ENCODE measurements at regions not wholly inside any gene's neighbourhood (a gene's known extent, or its start where the extent isn't known, plus 50 kb on each side); places are given as distances from the start of the nearest gene placed in this dataset.

DNA sequence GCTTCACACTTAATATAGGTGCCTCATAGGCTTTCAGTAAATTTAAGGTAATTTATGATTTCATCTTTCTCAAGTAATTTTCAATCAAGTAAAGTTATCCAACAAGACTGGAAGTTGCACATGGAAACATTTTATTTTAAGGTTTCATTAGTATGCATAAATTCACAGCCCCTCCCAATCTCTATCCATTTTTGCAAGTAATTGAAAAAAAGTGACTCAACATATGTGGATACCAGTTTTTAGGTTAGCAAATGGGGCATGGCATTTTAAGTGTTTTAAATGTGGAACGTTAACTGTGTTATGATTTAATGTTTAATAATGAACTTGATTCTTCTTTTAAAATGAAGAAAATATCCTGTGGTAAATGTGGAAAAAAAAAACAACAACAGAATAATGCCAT lies 532.8 kb downstream of the FOXG1 start:
- in situ Hi-C loops (cut with MboI; ENCODE audit: low pct_unique_long_range_greater_than_20kb, low sequenced_read_pairs, unreplicated experiment), result no loop called here
- TF ChIP-seq, protein P1, sequence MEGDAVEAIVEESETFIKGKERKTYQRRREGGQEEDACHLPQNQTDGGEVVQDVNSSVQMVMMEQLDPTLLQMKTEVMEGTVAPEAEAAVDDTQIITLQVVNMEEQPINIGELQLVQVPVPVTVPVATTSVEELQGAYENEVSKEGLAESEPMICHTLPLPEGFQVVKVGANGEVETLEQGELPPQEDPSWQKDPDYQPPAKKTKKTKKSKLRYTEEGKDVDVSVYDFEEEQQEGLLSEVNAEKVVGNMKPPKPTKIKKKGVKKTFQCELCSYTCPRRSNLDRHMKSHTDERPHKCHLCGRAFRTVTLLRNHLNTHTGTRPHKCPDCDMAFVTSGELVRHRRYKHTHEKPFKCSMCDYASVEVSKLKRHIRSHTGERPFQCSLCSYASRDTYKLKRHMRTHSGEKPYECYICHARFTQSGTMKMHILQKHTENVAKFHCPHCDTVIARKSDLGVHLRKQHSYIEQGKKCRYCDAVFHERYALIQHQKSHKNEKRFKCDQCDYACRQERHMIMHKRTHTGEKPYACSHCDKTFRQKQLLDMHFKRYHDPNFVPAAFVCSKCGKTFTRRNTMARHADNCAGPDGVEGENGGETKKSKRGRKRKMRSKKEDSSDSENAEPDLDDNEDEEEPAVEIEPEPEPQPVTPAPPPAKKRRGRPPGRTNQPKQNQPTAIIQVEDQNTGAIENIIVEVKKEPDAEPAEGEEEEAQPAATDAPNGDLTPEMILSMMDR (IDR thresholded peaks at IDR 0.05; ENCODE audit: extremely low read depth, insufficient read depth, missing control alignments), result no peak
- no peak for DNase-seq (ENCODE audit: low spot score)

DNA sequence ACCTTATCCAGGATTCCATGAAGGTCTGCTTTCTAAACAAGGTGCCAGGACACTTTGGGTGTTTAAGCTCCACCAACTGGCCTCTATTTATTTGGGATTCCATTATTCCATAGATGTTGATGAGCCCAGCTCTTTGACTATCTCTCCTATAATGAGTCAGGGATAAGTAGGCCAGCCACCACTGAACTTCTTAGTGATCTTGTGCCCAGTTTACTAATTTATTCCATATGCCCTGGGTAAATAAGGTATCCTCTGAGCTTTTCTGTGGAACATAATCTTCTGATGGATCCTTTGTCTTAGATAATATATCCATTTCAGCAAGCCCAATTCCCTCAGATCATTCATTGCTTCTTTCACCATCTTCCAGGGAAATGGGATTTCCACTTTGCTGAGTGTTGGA lies 535.0 kb downstream of the FOXG1 start:
- TF ChIP-seq, protein P1 (IDR thresholded peaks at IDR 0.05; ENCODE audit: extremely low read depth, insufficient read depth, missing control alignments), result no peak
- in situ Hi-C loops (cut with MboI; ENCODE audit: low pct_unique_long_range_greater_than_20kb, low sequenced_read_pairs, unreplicated experiment), result no loop called here
- DNase-seq (ENCODE audit: low spot score), result no peak

DNA sequence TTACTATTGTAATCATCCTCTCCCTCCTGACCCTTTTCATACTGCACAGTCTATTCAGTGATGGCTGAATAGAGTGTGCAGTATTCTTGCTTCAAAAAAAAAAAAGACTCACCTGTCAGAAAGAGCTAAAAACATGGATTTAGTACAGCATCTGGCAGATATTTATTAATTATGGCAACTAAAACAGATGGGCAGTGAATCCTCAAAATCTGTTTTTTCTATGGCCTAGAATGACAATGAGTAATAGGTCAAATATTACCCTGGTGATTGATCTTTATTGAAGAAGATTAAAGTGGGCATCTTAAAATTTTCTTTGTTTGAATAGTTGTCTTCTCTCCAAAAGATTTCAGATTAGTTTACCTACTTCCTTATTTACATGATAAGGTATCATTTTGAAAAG lies 543.6 kb downstream of the FOXG1 start:
- DNase-seq (ENCODE audit: low spot score), result no peak
- TF ChIP-seq, protein P1 (IDR thresholded peaks at IDR 0.05; ENCODE audit: extremely low read depth, insufficient read depth, missing control alignments), result no peak
- in situ Hi-C loops (cut with MboI; ENCODE audit: low pct_unique_long_range_greater_than_20kb, low sequenced_read_pairs, unreplicated experiment), result no loop called here

DNA sequence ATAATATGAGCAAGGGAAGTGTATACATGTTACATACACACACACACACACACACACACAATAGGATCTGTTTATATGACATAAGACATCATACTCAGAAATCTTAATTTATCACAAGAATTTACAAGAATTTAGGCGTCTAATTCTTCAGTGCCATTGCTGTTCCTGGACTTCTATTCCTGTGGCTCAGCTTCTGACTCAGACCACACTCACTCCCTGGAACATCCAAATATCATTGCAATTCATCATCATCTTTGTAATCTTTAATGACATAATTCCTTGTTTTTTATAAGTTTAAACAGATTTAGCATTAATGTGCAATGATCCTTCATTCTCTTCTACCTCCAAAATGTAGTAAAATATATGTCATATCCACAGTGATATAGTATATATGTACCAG lies 544.2 kb downstream of the FOXG1 start:
- TF ChIP-seq, protein P1 (IDR thresholded peaks at IDR 0.05; ENCODE audit: extremely low read depth, insufficient read depth, missing control alignments), result no peak
- no peak for DNase-seq (ENCODE audit: low spot score)
- in situ Hi-C loops (cut with MboI; ENCODE audit: low pct_unique_long_range_greater_than_20kb, low sequenced_read_pairs, unreplicated experiment), result no loop called here

DNA sequence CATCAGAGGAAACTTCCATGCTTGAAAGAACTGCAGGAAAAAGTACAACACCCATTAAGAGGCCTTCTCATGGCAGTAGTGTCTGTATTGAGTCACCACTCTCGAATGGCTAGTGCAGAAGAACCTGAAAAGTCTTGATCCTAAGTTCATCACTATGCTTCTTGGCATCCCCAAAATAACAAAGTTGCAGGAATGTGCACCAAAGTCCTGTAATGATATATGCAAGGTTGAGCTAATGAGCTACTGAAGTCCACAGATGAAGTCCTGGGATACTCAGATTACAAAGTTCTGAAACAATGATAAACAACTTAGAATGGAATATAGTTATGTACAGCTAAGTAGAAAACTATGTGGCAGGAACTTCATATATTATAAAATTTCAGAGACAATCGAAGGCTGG lies 545.4 kb downstream of the FOXG1 start:
- in situ Hi-C loops (cut with MboI; ENCODE audit: low pct_unique_long_range_greater_than_20kb, low sequenced_read_pairs, unreplicated experiment), result no loop called here

DNA sequence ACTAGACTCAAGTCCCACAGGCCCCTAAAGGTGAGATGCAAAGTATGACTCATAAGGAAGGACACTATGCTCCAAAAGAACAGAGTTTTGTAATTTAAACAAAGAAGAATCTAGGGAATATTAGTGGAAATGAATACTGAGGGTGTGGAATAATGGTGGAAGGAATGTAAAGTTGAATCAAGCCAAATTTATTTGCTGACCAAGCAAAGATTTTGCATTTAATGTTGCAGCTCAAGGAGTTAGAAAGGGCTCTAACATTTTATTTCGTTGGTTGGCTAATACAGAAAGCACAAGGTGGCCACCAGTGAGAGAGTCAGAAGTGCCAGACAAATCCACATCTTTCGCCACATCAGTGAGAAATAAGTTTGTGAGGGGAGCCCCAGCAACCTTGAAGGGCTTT lies 550.3 kb downstream of the FOXG1 start:
- TF ChIP-seq, protein P1 (IDR thresholded peaks at IDR 0.05; ENCODE audit: extremely low read depth, insufficient read depth, missing control alignments), result no peak
- in situ Hi-C loops (cut with MboI; ENCODE audit: low pct_unique_long_range_greater_than_20kb, low sequenced_read_pairs, unreplicated experiment), result no loop called here
- no peak for DNase-seq (ENCODE audit: low spot score)

More for the DNA sequence above, 545.4 kb downstream of the FOXG1 start:
- no peak for DNase-seq (ENCODE audit: low spot score)
- TF ChIP-seq, protein P1 (IDR thresholded peaks at IDR 0.05; ENCODE audit: extremely low read depth, insufficient read depth, missing control alignments), result no peak

DNA sequence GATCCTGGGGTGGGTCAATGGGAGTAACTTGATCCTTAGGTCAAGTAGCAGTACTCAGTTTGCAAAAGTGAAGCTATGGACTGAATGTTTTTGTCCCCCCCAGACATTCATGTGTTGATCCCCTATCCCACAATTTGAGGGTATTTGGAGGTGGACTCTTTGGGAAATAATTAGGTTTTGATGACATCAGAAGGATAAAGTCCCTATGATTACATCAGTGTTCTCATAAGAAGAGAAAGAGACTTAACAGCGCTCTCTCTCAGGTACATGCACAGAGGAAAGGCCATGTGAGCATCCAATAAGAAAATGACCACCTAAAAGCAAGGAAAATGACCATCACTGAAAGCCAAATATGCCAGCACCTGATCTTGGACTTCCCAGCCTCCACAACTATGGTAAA lies 550.8 kb downstream of the FOXG1 start:
- in situ Hi-C loops (cut with MboI; ENCODE audit: low pct_unique_long_range_greater_than_20kb, low sequenced_read_pairs, unreplicated experiment), result no loop called here
- TF ChIP-seq, protein P1 (IDR thresholded peaks at IDR 0.05; ENCODE audit: extremely low read depth, insufficient read depth, missing control alignments), result no peak
- no peak for DNase-seq (ENCODE audit: low spot score)

Data from GM13977 (cell line).